OCI-LY1 (cell line): ENCODE measurements at regions not wholly inside any gene's neighbourhood (a gene's known extent, or its start where the extent isn't known, plus 50 kb on each side); places are given as distances from the start of the nearest gene placed in this dataset.

Experiments
- H2AFZ ChIP-seq: fragments of 200-600 bp; sonication (generic), shearing (Covaris generic); 2 replicates; pipeline ENCODE4 v1.6.0; 2014; ENCODE audit warnings: antibody characterized with exemption, mild to moderate bottlenecking, low read length
- H3F3A ChIP-seq: fragments of 200-600 bp; sonication (generic), shearing (Covaris generic); 2 replicates; pipeline ENCODE4 v1.6.0; 2014; ENCODE audit warnings: mild to moderate bottlenecking, antibody characterized with exemption, low read length, moderate library complexity; ENCODE audit not compliant: insufficient read depth
- H3K27ac ChIP-seq: fragments of 200-600 bp; sonication (generic); 2 replicates; pipeline ENCODE4 v1.5.1; 2014; ENCODE audit warnings: low read length, mixed run types, mild to moderate bottlenecking, low read depth; ENCODE audit not compliant: poor library complexity, severe bottlenecking
- H3K27me3 ChIP-seq: fragments of 200-600 bp; sonication (generic); 2 replicates; pipeline ENCODE4 v1.6.0; 2014; ENCODE audit warnings: antibody characterized with exemption, mild to moderate bottlenecking, low read length, moderate library complexity; ENCODE audit not compliant: insufficient read depth
- H3K36me3 ChIP-seq: fragments of 200-600 bp; sonication (generic); 2 replicates; pipeline ENCODE4 v1.6.1; 2014; ENCODE audit warnings: mild to moderate bottlenecking, antibody characterized with exemption, low read length, moderate library complexity, mixed read lengths; ENCODE audit not compliant: insufficient read depth
- H3K4me1 ChIP-seq: fragments of 200-600 bp; sonication (generic); 2 replicates; pipeline ENCODE4 v1.5.1; 2014; ENCODE audit warnings: mild to moderate bottlenecking, low read length, moderate library complexity; ENCODE audit not compliant: insufficient read depth, severe bottlenecking
- H3K4me2 ChIP-seq: fragments of 200-600 bp; sonication (generic), shearing (Covaris generic); 2 replicates; pipeline ENCODE4 v1.6.1; 2014; ENCODE audit warnings: low read length
- H3K4me3 ChIP-seq: fragments of 200-600 bp; sonication (generic); 2 replicates; pipeline ENCODE4 v1.5.1; 2014; ENCODE audit warnings: low read length, low read depth, mild to moderate bottlenecking, mixed read lengths; ENCODE audit not compliant: poor library complexity, severe bottlenecking
- H3K79me2 ChIP-seq: fragments of 200-600 bp; shearing (Covaris generic); 2 replicates; pipeline ENCODE4 v1.6.1; 2016; ENCODE audit warnings: mixed run types, low read length, mixed read lengths; ENCODE audit not compliant: insufficient read depth
- H3K9ac ChIP-seq: fragments of 200-600 bp; sonication (generic), shearing (Covaris generic); 2 replicates; pipeline ENCODE4 v1.6.1; 2014; ENCODE audit warnings: mild to moderate bottlenecking, low read length, mixed read lengths
- H3K9me2 ChIP-seq: fragments of 200-600 bp; sonication (generic), shearing (Covaris generic); 2 replicates; pipeline ENCODE4 v1.6.1; 2014; ENCODE audit warnings: low read depth, mild to moderate bottlenecking, low read length, mixed read lengths
- H3K9me3 ChIP-seq: fragments of 200-600 bp; shearing (Covaris generic); 2 replicates; pipeline ENCODE4 v1.6.1; 2014; ENCODE audit warnings: low read length, mixed read lengths
- H4K20me1 ChIP-seq: fragments of 200-600 bp; sonication (generic), shearing (Covaris generic); 2 replicates; pipeline ENCODE4 v1.6.0; 2016; ENCODE audit warnings: mild to moderate bottlenecking, low read length; ENCODE audit not compliant: insufficient read depth
- EZH2 ChIP-seq: fragments of 200-600 bp; sonication (generic), shearing (Covaris generic); IDR thresholded peaks from 2 replicates; pipeline ENCODE4 v1.8.0; 2017; ENCODE audit warnings: borderline replicate concordance, mixed run types, mild to moderate bottlenecking, antibody characterized with exemption, low read length, moderate library complexity, mixed read lengths
- TF ChIP-seq, protein P1 (sequence below): fragments of 200-600 bp; sonication (generic), shearing (Covaris generic); IDR thresholded peaks from 2 replicates; pipeline ENCODE4 v1.5.1; 2017; ENCODE audit warnings: mild to moderate bottlenecking, antibody characterized with exemption, low read length, moderate library complexity, mixed read lengths

DNA sequence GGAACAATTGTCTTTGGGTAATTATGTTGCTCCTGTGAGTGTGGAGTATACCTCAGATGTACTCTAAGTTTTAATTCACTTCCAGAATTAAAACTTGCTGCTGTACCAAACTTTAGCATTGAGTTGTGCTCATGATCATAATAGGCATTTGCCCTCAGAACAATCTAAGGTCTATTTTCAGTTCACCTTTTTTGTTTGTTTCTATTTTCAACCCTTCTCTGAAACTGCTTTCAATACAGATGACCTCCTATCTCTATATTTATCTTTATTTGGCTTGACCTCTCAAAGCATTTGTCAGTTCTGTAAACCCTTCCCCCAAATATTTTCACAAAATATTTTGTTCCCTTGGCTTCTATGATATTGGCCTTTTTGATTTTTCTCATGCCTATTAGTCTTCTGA is 873.0 kb downstream of the OLFM4 start:
- TF ChIP-seq EZH2 = no peak
- TF ChIP-seq, protein P1, sequence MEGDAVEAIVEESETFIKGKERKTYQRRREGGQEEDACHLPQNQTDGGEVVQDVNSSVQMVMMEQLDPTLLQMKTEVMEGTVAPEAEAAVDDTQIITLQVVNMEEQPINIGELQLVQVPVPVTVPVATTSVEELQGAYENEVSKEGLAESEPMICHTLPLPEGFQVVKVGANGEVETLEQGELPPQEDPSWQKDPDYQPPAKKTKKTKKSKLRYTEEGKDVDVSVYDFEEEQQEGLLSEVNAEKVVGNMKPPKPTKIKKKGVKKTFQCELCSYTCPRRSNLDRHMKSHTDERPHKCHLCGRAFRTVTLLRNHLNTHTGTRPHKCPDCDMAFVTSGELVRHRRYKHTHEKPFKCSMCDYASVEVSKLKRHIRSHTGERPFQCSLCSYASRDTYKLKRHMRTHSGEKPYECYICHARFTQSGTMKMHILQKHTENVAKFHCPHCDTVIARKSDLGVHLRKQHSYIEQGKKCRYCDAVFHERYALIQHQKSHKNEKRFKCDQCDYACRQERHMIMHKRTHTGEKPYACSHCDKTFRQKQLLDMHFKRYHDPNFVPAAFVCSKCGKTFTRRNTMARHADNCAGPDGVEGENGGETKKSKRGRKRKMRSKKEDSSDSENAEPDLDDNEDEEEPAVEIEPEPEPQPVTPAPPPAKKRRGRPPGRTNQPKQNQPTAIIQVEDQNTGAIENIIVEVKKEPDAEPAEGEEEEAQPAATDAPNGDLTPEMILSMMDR = no peak

DNA sequence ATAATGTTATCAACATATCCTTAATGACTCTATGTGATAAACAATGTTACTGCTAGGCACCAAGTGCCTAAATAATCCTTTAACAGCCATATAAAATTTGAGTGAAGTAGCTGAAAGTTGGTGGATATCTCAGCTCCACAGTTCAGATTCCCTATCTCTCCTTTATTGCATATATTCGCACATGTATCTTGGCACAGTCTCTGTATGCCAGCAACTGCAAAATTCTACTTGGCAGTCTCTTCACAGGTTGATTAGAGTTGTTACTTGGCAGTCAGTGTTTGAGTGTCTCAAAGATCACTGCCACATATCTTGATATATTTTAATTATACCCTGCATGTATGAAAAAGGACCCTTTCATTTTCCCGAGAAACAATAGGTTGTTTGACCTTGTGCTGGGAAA is 879.3 kb downstream of the OLFM4 start:
- Histone ChIP-seq H3K9me2 (no peaks in the 10 kb centered on the region), H3K4me2 (no peak overlapping the region), H4K20me1 (no peaks in the 10 kb centered on the region), H3K4me1 (no peaks in the 10 kb centered on the region), H3K27ac (no peak overlapping the region), H2AFZ (no peak overlapping the region), H3K27me3 (no peaks in the 10 kb centered on the region), H3K4me3 (no peak overlapping the region), H3F3A (no peaks in the 10 kb centered on the region), H3K9me3 (no peaks in the 10 kb centered on the region), H3K9ac (no peak overlapping the region), H3K36me3 (no peaks in the 10 kb centered on the region), H3K79me2 (no peaks in the 10 kb centered on the region)
- TF ChIP-seq, protein P1 = no peak
- no peak for TF ChIP-seq EZH2

More for the DNA sequence above, 873.0 kb downstream of the OLFM4 start:
- H3K79me2 ChIP-seq = no peaks in the 10 kb centered on the region
- no peaks in the 10 kb centered on the region for H3F3A ChIP-seq
- H2AFZ ChIP-seq = no peak overlapping the region
- no peaks in the 10 kb centered on the region for H3K9me2 ChIP-seq
- H4K20me1 ChIP-seq = no peaks in the 10 kb centered on the region
- H3K9me3 ChIP-seq = no peaks in the 10 kb centered on the region
- H3K36me3 ChIP-seq = no peaks in the 10 kb centered on the region
- no peak overlapping the region for H3K27ac ChIP-seq
- H3K4me1 ChIP-seq = no peaks in the 10 kb centered on the region
- H3K4me3 ChIP-seq = no peak overlapping the region
- H3K9ac ChIP-seq = no peak overlapping the region
- H3K4me2 ChIP-seq = no peak overlapping the region
- no peaks in the 10 kb centered on the region for H3K27me3 ChIP-seq

DNA sequence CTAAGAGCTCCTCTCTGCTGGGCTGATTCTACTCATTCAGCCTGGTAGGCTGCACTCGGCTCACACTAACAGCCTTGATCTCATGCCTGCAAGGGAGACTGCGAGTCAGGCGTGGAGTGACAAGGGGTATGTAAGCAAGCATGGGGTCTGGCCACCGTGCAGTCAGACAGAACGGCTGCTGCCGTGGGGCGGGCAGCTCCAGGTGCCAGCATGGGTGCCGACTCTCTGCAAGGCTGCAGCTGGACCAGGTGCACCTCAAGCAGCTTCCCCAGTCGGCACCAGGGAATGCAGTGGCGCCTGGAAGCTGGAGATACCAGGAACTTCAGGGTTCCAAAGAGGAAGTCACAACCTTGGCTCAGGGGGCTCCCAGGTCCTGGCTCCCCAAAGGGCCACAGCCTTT is 892.3 kb downstream of the OLFM4 start:
- Histone ChIP-seq H3K4me2 (no peak overlapping the region), H3K4me3 (no peak overlapping the region), H2AFZ (no peak overlapping the region), H3F3A (no peaks in the 10 kb centered on the region), H3K9me2 (no peaks in the 10 kb centered on the region), H3K79me2 (no peaks in the 10 kb centered on the region), H3K27me3 (no peaks in the 10 kb centered on the region), H3K27ac (no peak overlapping the region), H3K36me3 (no peaks in the 10 kb centered on the region), H3K4me1 (no peaks in the 10 kb centered on the region), H4K20me1 (no peaks in the 10 kb centered on the region), H3K9me3 (no peaks in the 10 kb centered on the region), H3K9ac (no peak overlapping the region)
- TF ChIP-seq, protein P1 = no peak
- TF ChIP-seq EZH2 = no peak
